IMR-90 (cell line): ENCODE measurements at regions not wholly inside any gene's neighbourhood (a gene's known extent, or its start where the extent isn't known, plus 50 kb on each side); places are given as distances from the start of the nearest gene placed in this dataset.

Experiments
- ATAC-seq: fragments of 200-7000 bp; cut with Tn5 transposase; 2 replicates; pipeline ENCODE4 v1.9.1; 2020; ENCODE audit warnings: low read depth, mild to moderate bottlenecking, moderate library complexity
- BruUV-seq: library from RNA; stranded (reverse); fragments of 400-500 nt; replicated peaks from 2 replicates; lab custom pipeline; 2021; lab: Mats Ljungman, UMichigan
- CTCF ChIA-PET: fragments of 300-600 bp; formaldehyde crosslinking; extraction: SDS; loops from one replicate; lab custom pipeline; 2021; ENCODE audit warnings: antibody characterized with exemption; lab: Yijun Ruan, JAX
- POLR2A ChIA-PET: fragments of 300-600 bp; sonication (Branson Sonifier 250); formaldehyde crosslinking; loops from one replicate; lab custom pipeline; 2022; ENCODE audit warnings: antibody characterized with exemption; ENCODE audit not compliant: unreplicated experiment; lab: Charles Lee
- DNase-seq: peaks from one replicate; pipeline ENCODE4 v3.0.0; 2013
- H2AFZ ChIP-seq: replicated peaks from 2 replicates; pipeline ENCODE3; 2013; ENCODE audit warnings: low read length, mild to moderate bottlenecking; ENCODE audit not compliant: poor library complexity
- H2AK5ac ChIP-seq: 2 replicates; pipeline ENCODE4 v1.6.1; 2013; ENCODE audit warnings: low read depth, low read length, inconsistent platforms
- H2AK9ac ChIP-seq: replicated peaks from 2 replicates; pipeline ENCODE3; 2013; ENCODE audit warnings: mild to moderate bottlenecking, low read depth, low read length, moderate library complexity; ENCODE audit not compliant: poor library complexity
- H2BK120ac ChIP-seq: 2 replicates; pipeline ENCODE4 v1.6.1; 2013; ENCODE audit warnings: low read depth, low read length, inconsistent platforms
- H2BK15ac ChIP-seq: 3 replicates; pipeline ENCODE4 v1.6.1; 2013; ENCODE audit warnings: low read depth, low read length, inconsistent platforms
- H2BK20ac ChIP-seq: 2 replicates; pipeline ENCODE4 v1.6.1; 2013; ENCODE audit warnings: low read depth, mild to moderate bottlenecking, inconsistent platforms, low read length, moderate library complexity
- H2BK5ac ChIP-seq: 2 replicates; pipeline ENCODE4 v1.6.1; 2013; ENCODE audit warnings: mild to moderate bottlenecking, low read depth, low read length, inconsistent platforms; ENCODE audit not compliant: poor library complexity, severe bottlenecking
- H3K14ac ChIP-seq: replicated peaks from 2 replicates; pipeline ENCODE4 v1.6.1; 2013; ENCODE audit warnings: low read depth, low read length, inconsistent platforms
- H3K18ac ChIP-seq: 2 replicates; pipeline ENCODE4 v1.6.1; 2013; ENCODE audit warnings: low read depth, low read length, control low read depth
- H3K23ac ChIP-seq: 2 replicates; pipeline ENCODE4 v1.6.1; 2013; ENCODE audit warnings: low read depth, low read length, inconsistent platforms
- H3K27ac ChIP-seq: 2 replicates; pipeline ENCODE4 v1.5.1; 2013; ENCODE audit warnings: mild to moderate bottlenecking, control low read depth, low read length; ENCODE audit not compliant: insufficient read depth
- H3K27me3 ChIP-seq: 2 replicates; pipeline ENCODE4 v1.6.1; 2013; ENCODE audit warnings: low read length; ENCODE audit not compliant: control insufficient read depth, insufficient read depth
- H3K36me3 ChIP-seq: 2 replicates; pipeline ENCODE4 v1.6.1; 2013; ENCODE audit warnings: low read length, mixed read lengths; ENCODE audit not compliant: control insufficient read depth, insufficient read depth
- H3K4ac ChIP-seq: 2 replicates; pipeline ENCODE4 v1.6.1; 2013; ENCODE audit warnings: low read depth, low read length, inconsistent platforms
- H3K4me1 ChIP-seq: 2 replicates; pipeline ENCODE4 v1.6.1; 2013; ENCODE audit warnings: low read length, mixed read lengths; ENCODE audit not compliant: control insufficient read depth, insufficient read depth
- H3K4me2 ChIP-seq: 2 replicates; pipeline ENCODE4 v1.6.1; 2013; ENCODE audit warnings: low read depth, mild to moderate bottlenecking, control low read depth, low read length, moderate library complexity
- H3K4me3 ChIP-seq: 2 replicates; pipeline ENCODE4 v1.5.1; 2013; ENCODE audit warnings: low read depth, mild to moderate bottlenecking, control low read depth, low read length, moderate library complexity; ENCODE audit not compliant: insufficient read depth
- H3K56ac ChIP-seq: 2 replicates; pipeline ENCODE4 v1.6.1; 2013; ENCODE audit warnings: low read length, inconsistent platforms; ENCODE audit not compliant: insufficient read depth; ENCODE audit errors: extremely low read depth
- H3K79me1 ChIP-seq, 2 experiments: 2 replicates each; pipeline ENCODE4 v1.6.1; 2013; ENCODE audit warnings: low read length in 2 of 2, inconsistent platforms in 1 of 2, low read depth in 1 of 2
- H3K9ac ChIP-seq: 2 replicates; pipeline ENCODE4 v1.6.1; 2013; ENCODE audit warnings: low read depth, low read length, control low read depth
- H3K9me1 ChIP-seq: 2 replicates; pipeline ENCODE4 v1.6.1; 2013; ENCODE audit warnings: low read length, inconsistent platforms; ENCODE audit not compliant: insufficient read depth
- H3K9me3 ChIP-seq: 2 replicates; pipeline ENCODE4 v1.6.1; 2013; ENCODE audit warnings: low read length; ENCODE audit not compliant: control insufficient read depth, insufficient read depth
- H4K20me1 ChIP-seq: 2 replicates; pipeline ENCODE4 v1.6.1; 2013; ENCODE audit warnings: low read length, inconsistent platforms; ENCODE audit not compliant: insufficient read depth
- H4K5ac ChIP-seq: 2 replicates; pipeline ENCODE4 v1.6.1; 2013; ENCODE audit warnings: mild to moderate bottlenecking, low read depth, low read length, control low read depth
- H4K8ac ChIP-seq, 2 experiments: 2 replicates each; pipeline ENCODE4 v1.6.1; 2013; ENCODE audit warnings: low read depth in 2 of 2, low read length in 2 of 2, control low read depth in 1 of 2, inconsistent platforms in 1 of 2
- H4K91ac ChIP-seq: 2 replicates; pipeline ENCODE4 v1.6.1; 2013; ENCODE audit warnings: low read depth, low read length, inconsistent platforms; ENCODE audit not compliant: insufficient read depth
- BHLHE40 ChIP-seq: fragments of 150-350 bp; IDR thresholded peaks from 2 replicates; pipeline ENCODE4 v1.6.1; 2016; ENCODE audit warnings: mild to moderate bottlenecking, low read depth, low read length
- CEBPB ChIP-seq: IDR thresholded peaks from 2 replicates; pipeline ENCODE4 v1.6.1; 2012; ENCODE audit warnings: low read depth, low read length, improper control_type of control experiment
- CHD1 ChIP-seq: IDR thresholded peaks from 2 replicates; pipeline ENCODE4 v1.6.1; 2012; ENCODE audit warnings: low read depth, low read length, improper control_type of control experiment
- CTCF ChIP-seq: conservative IDR thresholded peaks from 2 replicates; pipeline ENCODE4 v1.5.1; 2012; ENCODE audit warnings: mild to moderate bottlenecking, low read depth, low read length, improper control_type of control experiment
- FOS ChIP-seq: fragments of 150-350 bp; IDR thresholded peaks from 2 replicates; pipeline ENCODE4 v1.6.1; 2016; ENCODE audit warnings: low read depth, low read length
- MAFK ChIP-seq: IDR thresholded peaks from 2 replicates; pipeline ENCODE4 v1.6.1; 2012; ENCODE audit warnings: low read depth, low read length, improper control_type of control experiment
- MAZ ChIP-seq: IDR thresholded peaks from 2 replicates; pipeline ENCODE4 v1.6.1; 2012; ENCODE audit warnings: low read depth, mild to moderate bottlenecking, low read length, improper control_type of control experiment, moderate library complexity, borderline replicate concordance
- MXI1 ChIP-seq: IDR thresholded peaks from 2 replicates; pipeline ENCODE4 v1.6.1; 2012; ENCODE audit warnings: low read depth, mild to moderate bottlenecking, low read length, moderate library complexity, borderline replicate concordance
- NFE2L2 ChIP-seq: fragments of 150-350 bp; IDR thresholded peaks from 2 replicates; pipeline ENCODE4 v1.6.1; 2016; ENCODE audit warnings: low read depth, mild to moderate bottlenecking, low read length
- POLR2A ChIP-seq: IDR thresholded peaks from 2 replicates; pipeline ENCODE4 v1.6.1; 2012; ENCODE audit warnings: mild to moderate bottlenecking, low read depth, low read length
- RAD21 ChIP-seq: IDR thresholded peaks from 2 replicates; pipeline ENCODE4 v1.6.1; 2012; ENCODE audit warnings: low read length, improper control_type of control experiment
- RCOR1 ChIP-seq: IDR thresholded peaks from 2 replicates; pipeline ENCODE4 v1.6.1; 2012; ENCODE audit warnings: mild to moderate bottlenecking, low read length, improper control_type of control experiment; ENCODE audit not compliant: insufficient replicate concordance
- RFX5 ChIP-seq: IDR thresholded peaks from 2 replicates; pipeline ENCODE4 v1.8.0; 2012; ENCODE audit warnings: low read depth, mild to moderate bottlenecking, low read length, moderate library complexity
- SMC3 ChIP-seq: fragments of 150-350 bp; IDR thresholded peaks from 2 replicates; pipeline ENCODE4 v1.6.1; 2016; ENCODE audit warnings: low read depth, mild to moderate bottlenecking, antibody characterized with exemption, low read length, moderate library complexity
- WGBS, 2 experiments: methylation state at CpG; one replicate each; pipeline versions ENCODE4 v1.1.5 to v1.1.7; 2013; ENCODE audit warnings: missing lambda C conversion rate in 2 of 2; ENCODE audit not compliant: insufficient read length in 1 of 2; ENCODE audit errors: extremely low coverage in 2 of 2; 5-methylcytosine and 5-hydroxymethylcytosine counted together
- dilution Hi-C: fragments of 300-500 bp; cut with HindIII; formaldehyde crosslinking; loops from one replicate; pipeline ENCODE4 v1.14.3; 2018; ENCODE audit warnings: low sequenced_read_pairs; ENCODE audit not compliant: unreplicated experiment
- in situ Hi-C: fragments of 300-500 bp; cut with MboI; formaldehyde crosslinking; loops from 3 replicates; pipeline ENCODE4 v1.14.3; 2019; ENCODE audit warnings: low sequenced_read_pairs, inconsistent platforms, mixed read lengths
- intact Hi-C: fragments of 100-400 bp; cut with micrococcal nuclease; formaldehyde crosslinking; loops from 2 replicates; pipeline ENCODE4 v1.10.0; 2022
- TF ChIP-seq, protein P1 (sequence below): fragments of 150-350 bp; IDR thresholded peaks from 2 replicates; pipeline ENCODE4 v1.6.1; 2016; ENCODE audit warnings: low read depth, mild to moderate bottlenecking, low read length, moderate library complexity, borderline replicate concordance
- TF ChIP-seq, protein P2 (sequence below): fragments of 150-350 bp; IDR thresholded peaks from 2 replicates; pipeline ENCODE4 v1.6.1; 2017; ENCODE audit warnings: mild to moderate bottlenecking, antibody characterized with exemption, low read length, low read depth

DNA sequence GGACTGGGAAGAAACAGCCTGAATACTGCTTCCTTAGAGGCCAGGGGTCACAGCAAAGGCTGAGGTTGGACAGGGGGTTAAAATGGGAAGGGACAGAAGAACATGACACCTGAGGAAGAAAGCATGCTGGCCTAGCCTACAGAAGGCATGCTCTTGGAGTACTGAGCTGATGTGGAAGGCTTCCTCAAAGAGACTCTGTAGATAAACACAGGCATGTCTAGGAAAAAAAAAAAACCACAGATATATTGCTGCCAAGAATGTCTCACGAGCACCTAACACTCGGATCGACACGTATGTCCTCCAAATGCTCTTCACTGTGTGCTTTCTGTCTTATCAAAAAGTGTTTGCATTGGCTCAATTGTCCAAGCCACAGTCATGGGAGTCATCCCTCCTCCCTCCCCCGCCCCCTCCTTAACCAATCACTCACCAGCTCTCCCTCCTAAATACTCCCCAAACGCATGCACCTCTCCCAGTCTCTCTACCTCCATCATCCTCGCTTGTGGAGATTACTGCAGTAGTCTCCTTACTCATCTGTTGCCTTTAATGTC, 101.1 kb upstream of the LRFN2 start:
- Histone ChIP-seq H3K36me3 (no peaks in the 10 kb centered on the region), H3K79me1 (no peaks in the 10 kb centered on the region), H2BK5ac (no peak overlapping the region), H2BK120ac (no peak overlapping the region), H3K9ac (no peak overlapping the region), H2BK20ac (no peak overlapping the region), H2AK5ac (no peak overlapping the region), H2AK9ac (no peak overlapping the region), H3K4me2 (no peak overlapping the region), H3K9me3 (no peaks in the 10 kb centered on the region), H4K20me1 (no peaks in the 10 kb centered on the region), H3K4ac (no peak overlapping the region), H3K4me3 (no peak overlapping the region), H3K23ac (no peak overlapping the region), H4K91ac (no peak overlapping the region), H2AFZ (no peak overlapping the region), H3K18ac (no peak overlapping the region), H3K9me1 (no peaks in the 10 kb centered on the region; the same call in 1 of the 2 replicates), H3K56ac (no peak overlapping the region), H3K4me1 (no peaks in the 10 kb centered on the region), H3K27ac (no peak overlapping the region), H3K27me3 (no peaks in the 10 kb centered on the region), H2BK15ac (no peak overlapping the region), H3K14ac (no peak overlapping the region), H4K5ac (no peak overlapping the region), H4K8ac (no peak overlapping the region)
- dilution Hi-C loops (no loop called here), intact Hi-C loops (no loop called here), in situ Hi-C loops (no loop called here)
- WGBS, 2 experiments = 24% methylated on average over 3 of the region's 7 CpGs; no CpG with 5 or more reads in 1 of the 2 experiments
- TF ChIP-seq MAFK = no peak
- no peak for TF ChIP-seq RCOR1
- no peak for TF ChIP-seq MXI1
- no peak for TF ChIP-seq SMC3
- TF ChIP-seq RAD21 = no peak
- no peak for TF ChIP-seq RFX5
- no peak for TF ChIP-seq CTCF
- no peak for TF ChIP-seq NFE2L2
- TF ChIP-seq CHD1 = no peak
- TF ChIP-seq FOS = no peak
- TF ChIP-seq, protein P1, sequence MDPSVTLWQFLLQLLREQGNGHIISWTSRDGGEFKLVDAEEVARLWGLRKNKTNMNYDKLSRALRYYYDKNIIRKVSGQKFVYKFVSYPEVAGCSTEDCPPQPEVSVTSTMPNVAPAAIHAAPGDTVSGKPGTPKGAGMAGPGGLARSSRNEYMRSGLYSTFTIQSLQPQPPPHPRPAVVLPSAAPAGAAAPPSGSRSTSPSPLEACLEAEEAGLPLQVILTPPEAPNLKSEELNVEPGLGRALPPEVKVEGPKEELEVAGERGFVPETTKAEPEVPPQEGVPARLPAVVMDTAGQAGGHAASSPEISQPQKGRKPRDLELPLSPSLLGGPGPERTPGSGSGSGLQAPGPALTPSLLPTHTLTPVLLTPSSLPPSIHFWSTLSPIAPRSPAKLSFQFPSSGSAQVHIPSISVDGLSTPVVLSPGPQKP = no peak
- TF ChIP-seq, protein P2, sequence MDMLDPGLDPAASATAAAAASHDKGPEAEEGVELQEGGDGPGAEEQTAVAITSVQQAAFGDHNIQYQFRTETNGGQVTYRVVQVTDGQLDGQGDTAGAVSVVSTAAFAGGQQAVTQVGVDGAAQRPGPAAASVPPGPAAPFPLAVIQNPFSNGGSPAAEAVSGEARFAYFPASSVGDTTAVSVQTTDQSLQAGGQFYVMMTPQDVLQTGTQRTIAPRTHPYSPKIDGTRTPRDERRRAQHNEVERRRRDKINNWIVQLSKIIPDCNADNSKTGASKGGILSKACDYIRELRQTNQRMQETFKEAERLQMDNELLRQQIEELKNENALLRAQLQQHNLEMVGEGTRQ = no peak
- TF ChIP-seq MAZ = no peak
- TF ChIP-seq CEBPB = no peak
- TF ChIP-seq POLR2A = no peak
- no peak for TF ChIP-seq BHLHE40
- ATAC-seq (no peak), DNase-seq (no peak)
- POLR2A ChIA-PET = no interaction called here
- BruUV-seq = no TSS peak
- CTCF ChIA-PET = no interaction called here
